Neural crest cell (in vitro differentiated cells): ENCODE measurements at regions not wholly inside any gene's neighbourhood (a gene's known extent, or its start where the extent isn't known, plus 50 kb on each side); places are given as distances from the start of the nearest gene placed in this dataset.

ENCODE experiments used
- DNase-seq: peaks from one replicate; pipeline ENCODE4 v3.0.0; 2021; ENCODE audit warnings: low read depth, mixed read lengths, low spot score
- H3K27ac Mint-ChIP-seq: one replicate; pipeline ENCODE4 v1.8.0; 2021; ENCODE audit warnings: mild to moderate bottlenecking, mixed read lengths; ENCODE audit not compliant: unreplicated experiment
- H3K27me3 Mint-ChIP-seq: 2 replicates; pipeline ENCODE4 v1.8.0; 2021; ENCODE audit warnings: low read depth, mild to moderate bottlenecking, mixed read lengths
- H3K36me3 Mint-ChIP-seq: 2 replicates; pipeline ENCODE4 v1.8.0; 2021; ENCODE audit warnings: low read depth, mild to moderate bottlenecking, mixed read lengths
- H3K4me1 Mint-ChIP-seq: 2 replicates; pipeline ENCODE4 v1.8.0; 2021; ENCODE audit warnings: mixed read lengths
- H3K4me3 Mint-ChIP-seq: one replicate; pipeline ENCODE4 v1.8.0; 2021; ENCODE audit warnings: mild to moderate bottlenecking, mixed read lengths
- H3K9me3 Mint-ChIP-seq: 2 replicates; pipeline ENCODE4 v1.8.0; 2021; ENCODE audit warnings: mixed read lengths
- TF ChIP-seq, protein P1 (sequence below): fragments of 200-600 bp; sonication (generic); conservative IDR thresholded peaks from 2 replicates; pipeline ENCODE4 v1.5.0; 2021; ENCODE audit warnings: antibody characterized with exemption, mild to moderate bottlenecking

DNA sequence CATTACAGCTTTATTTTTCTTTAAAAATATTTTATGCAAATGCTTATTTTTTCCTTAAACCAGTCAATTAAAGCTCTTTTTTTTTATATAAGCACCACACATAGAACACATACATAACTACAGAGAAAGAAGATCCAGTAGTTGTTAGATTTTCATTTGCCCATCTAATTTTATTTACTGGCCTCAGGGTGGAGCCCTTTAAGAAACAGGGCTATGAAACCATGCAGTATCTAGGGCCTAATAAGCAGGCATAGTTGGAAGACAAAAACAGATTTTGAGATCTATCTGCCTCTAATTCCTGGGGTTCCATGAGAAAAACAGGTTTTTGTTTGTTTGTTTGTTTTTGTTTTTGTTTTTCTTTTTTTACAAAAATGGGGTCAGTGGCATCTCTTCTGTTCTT is 120.6 kb downstream of the BCHE start:
- peak overlapping the region; percentile 50 for H3K27ac Mint-ChIP-seq
- H3K9me3 Mint-ChIP-seq = peaks cover 5% of the 10 kb centered on the region
- H3K36me3 Mint-ChIP-seq = no peaks in the 10 kb centered on the region
- no peak overlapping the region for H3K4me3 Mint-ChIP-seq
- TF ChIP-seq, protein P1, sequence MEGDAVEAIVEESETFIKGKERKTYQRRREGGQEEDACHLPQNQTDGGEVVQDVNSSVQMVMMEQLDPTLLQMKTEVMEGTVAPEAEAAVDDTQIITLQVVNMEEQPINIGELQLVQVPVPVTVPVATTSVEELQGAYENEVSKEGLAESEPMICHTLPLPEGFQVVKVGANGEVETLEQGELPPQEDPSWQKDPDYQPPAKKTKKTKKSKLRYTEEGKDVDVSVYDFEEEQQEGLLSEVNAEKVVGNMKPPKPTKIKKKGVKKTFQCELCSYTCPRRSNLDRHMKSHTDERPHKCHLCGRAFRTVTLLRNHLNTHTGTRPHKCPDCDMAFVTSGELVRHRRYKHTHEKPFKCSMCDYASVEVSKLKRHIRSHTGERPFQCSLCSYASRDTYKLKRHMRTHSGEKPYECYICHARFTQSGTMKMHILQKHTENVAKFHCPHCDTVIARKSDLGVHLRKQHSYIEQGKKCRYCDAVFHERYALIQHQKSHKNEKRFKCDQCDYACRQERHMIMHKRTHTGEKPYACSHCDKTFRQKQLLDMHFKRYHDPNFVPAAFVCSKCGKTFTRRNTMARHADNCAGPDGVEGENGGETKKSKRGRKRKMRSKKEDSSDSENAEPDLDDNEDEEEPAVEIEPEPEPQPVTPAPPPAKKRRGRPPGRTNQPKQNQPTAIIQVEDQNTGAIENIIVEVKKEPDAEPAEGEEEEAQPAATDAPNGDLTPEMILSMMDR = no peak
- no peak for DNase-seq
- no peaks in the 10 kb centered on the region for H3K4me1 Mint-ChIP-seq
- no peaks in the 10 kb centered on the region for H3K27me3 Mint-ChIP-seq

DNA sequence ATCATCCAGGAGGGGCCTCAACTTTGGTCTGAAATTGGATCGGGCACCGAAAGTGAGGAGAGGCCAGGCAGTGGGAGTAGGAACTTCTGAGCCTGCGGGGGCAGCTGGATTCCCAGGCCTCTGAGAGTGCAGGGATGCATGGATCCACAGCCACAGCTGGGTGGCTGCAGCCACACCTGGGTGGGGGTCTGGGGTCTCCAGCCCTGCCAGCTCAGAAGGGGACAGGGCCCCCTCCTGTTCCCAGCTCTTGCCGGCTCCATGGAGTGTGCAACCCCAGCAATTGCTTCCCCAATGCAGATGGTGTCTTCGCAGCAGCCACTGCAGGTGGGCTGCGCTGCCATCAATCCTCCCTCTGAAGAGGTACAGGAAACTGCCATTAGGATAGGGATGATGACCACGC is 123.7 kb downstream of the BCHE start:
- no peaks in the 10 kb centered on the region for H3K36me3 Mint-ChIP-seq
- H3K9me3 Mint-ChIP-seq = peaks cover 2% of the 10 kb centered on the region
- no peaks in the 10 kb centered on the region for H3K27me3 Mint-ChIP-seq
- no peak overlapping the region for H3K27ac Mint-ChIP-seq
- no peak overlapping the region for H3K4me3 Mint-ChIP-seq
- no peaks in the 10 kb centered on the region for H3K4me1 Mint-ChIP-seq
- DNase-seq = no peak
- TF ChIP-seq, protein P1 = no peak

DNA sequence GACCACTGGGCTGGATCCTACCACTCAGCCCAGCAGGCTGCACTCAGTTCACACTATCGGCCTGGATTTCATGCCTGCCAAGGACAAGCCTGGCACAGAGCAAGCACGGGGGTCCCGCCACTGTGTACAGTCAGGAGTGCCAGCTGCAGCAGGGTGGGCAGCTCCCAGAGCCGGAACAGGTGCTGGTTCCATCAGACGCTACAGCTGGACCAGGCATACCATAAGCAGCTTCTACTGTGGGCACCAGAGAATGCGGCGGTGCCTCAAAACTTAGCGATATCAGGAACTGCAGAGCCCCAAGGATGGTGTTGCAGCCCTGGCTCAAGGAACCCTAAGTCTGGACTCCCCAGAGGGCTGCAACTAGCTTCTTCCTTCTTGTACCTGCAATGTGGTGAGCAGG is 124.8 kb downstream of the BCHE start:
- Mint-ChIP-seq H3K27ac (no peak overlapping the region), H3K36me3 (no peaks in the 10 kb centered on the region), H3K4me3 (no peak overlapping the region), H3K27me3 (no peaks in the 10 kb centered on the region), H3K9me3 (peaks cover 2% of the 10 kb centered on the region), H3K4me1 (no peaks in the 10 kb centered on the region)
- DNase-seq = no peak
- TF ChIP-seq, protein P1 = no peak

DNA sequence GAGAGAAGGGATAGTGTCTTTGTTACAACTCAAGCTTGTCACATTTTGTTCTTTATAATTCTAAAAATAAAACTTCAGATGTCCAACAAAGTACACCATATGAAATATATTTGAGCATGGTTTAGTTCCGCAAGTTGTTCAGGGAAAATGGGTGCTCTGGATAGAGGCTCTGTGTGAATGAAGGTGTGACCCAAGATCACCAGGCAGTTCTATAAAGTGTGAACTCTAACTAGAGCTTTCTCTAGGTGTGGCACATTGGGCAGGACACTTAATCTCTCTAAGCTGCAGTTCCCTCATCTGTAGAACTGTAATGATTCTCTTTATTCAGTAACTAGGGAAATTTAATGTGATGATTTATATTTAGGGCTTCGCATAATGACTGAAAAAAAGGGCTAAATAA is 139.3 kb downstream of the BCHE start:
- no peak for DNase-seq
- H3K27ac Mint-ChIP-seq = no peak overlapping the region
- H3K4me3 Mint-ChIP-seq = no peak overlapping the region
- TF ChIP-seq, protein P1 = no peak
- H3K36me3 Mint-ChIP-seq = peaks cover 2% of the 10 kb centered on the region
- H3K4me1 Mint-ChIP-seq = no peaks in the 10 kb centered on the region
- H3K27me3 Mint-ChIP-seq = no peaks in the 10 kb centered on the region
- H3K9me3 Mint-ChIP-seq = peaks cover 6% of the 10 kb centered on the region

DNA sequence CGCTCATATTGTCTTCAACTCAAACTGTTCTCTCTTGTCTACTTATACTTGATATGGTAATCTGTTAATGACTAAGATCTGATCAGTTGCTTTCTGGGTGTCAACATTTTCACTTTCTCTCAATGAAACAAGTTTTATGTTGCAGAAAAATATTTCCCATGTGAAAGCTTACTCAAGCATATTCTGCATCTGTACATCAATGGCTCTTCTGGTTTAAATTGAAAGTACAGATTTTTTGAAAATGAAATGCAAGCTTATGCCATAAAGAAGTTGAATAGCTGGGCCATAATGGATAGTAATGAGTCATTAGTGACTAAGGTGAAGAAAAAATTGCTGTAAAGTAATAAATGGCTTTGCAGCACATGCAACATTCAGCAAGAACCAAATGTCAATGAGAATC is 140.7 kb downstream of the BCHE start:
- TF ChIP-seq, protein P1 = no peak
- H3K27me3 Mint-ChIP-seq = no peaks in the 10 kb centered on the region
- H3K4me1 Mint-ChIP-seq = no peaks in the 10 kb centered on the region
- peaks cover 7% of the 10 kb centered on the region for H3K36me3 Mint-ChIP-seq
- H3K4me3 Mint-ChIP-seq = no peak overlapping the region
- peaks cover 10% of the 10 kb centered on the region for H3K9me3 Mint-ChIP-seq
- no peak for DNase-seq
- H3K27ac Mint-ChIP-seq = no peak overlapping the region

DNA sequence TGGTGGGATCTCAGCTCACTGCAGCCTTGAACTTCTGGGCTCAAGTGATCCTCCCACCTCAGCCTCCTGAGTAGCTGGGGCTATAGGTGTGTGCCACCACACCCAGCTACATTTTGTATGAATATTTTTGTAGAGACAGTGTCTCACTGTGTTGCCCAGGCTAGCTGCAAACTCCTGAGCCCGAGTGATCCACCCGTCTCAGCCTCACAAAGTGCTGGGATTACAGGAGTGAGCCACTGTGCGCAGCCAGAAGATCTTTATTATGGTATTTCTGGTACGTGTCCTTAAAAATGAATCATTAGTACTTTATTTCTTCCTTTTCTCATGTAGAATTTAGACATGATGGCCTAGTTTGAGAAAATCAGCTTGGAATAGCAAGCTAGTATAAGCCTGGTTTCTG is 153.3 kb downstream of the BCHE start:
- no peaks in the 10 kb centered on the region for H3K27me3 Mint-ChIP-seq

More for the DNA sequence above, 153.3 kb downstream of the BCHE start:
- H3K9me3 Mint-ChIP-seq = no peaks in the 10 kb centered on the region
- TF ChIP-seq, protein P1 = no peak
- H3K36me3 Mint-ChIP-seq = no peaks in the 10 kb centered on the region
- no peak for DNase-seq
- no peak overlapping the region for H3K27ac Mint-ChIP-seq
- no peaks in the 10 kb centered on the region for H3K4me1 Mint-ChIP-seq
- H3K4me3 Mint-ChIP-seq = no peak overlapping the region
